HG02759 (cell line): ENCODE measurements at regions not wholly inside any gene's neighbourhood (a gene's known extent, or its start where the extent isn't known, plus 50 kb on each side); places are given as distances from the start of the nearest gene placed in this dataset.

Source experiments
- ATAC-seq: cut with Tn5 transposase; IDR thresholded peaks from one replicate; pipeline ENCODE4 v1.9.1; 2021; ENCODE audit warnings: mild to moderate bottlenecking, moderate library complexity; ENCODE audit not compliant: unreplicated experiment

GRCh38 chr17:36755586-36755985, 154.2 kb downstream of the MRM1 start:
- ATAC-seq: no peak

- no peak for ATAC-seq
These were observed 155.3 kb downstream of the MRM1 start for GRCh38 chr17:36756695-36757094.

GRCh38 chr17:36760425-36760824, 159.0 kb downstream of the MRM1 start:
- no peak for ATAC-seq

GRCh38 chr17:36761203-36761950, 160.0 kb downstream of the MRM1 start:
- no peak for ATAC-seq

GRCh38 chr17:36765436-36766043, 164.2 kb downstream of the MRM1 start:
- no peak for ATAC-seq

DNA sequence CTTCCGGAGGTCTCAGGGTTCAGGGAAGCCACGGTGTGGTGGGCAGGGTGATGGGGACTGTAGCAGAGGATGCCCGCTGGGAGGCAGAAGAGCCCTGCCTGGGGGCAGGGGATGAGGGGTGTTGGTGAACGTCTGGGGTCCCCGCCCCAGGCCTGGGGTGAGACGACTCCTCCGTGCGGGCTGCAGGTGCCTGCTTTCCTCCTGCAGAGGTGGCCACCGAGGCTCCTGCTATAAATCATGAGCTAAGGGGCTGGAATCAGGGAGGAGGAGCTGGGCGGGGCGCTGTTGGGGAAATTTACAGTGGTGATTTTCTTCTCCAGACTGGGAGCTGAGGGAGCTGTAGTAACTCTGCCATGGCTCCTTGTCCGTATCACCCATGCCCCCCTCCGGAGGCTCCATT, 167.0 kb downstream of the MRM1 start:
- ATAC-seq: no peak

- ATAC-seq: no peak
These were observed 164.2 kb upstream of the LHX1 start for GRCh38 chr17:36773039-36773438.

GRCh38 chr17:36777118-36777517, 160.2 kb upstream of the LHX1 start:
- no peak for ATAC-seq

GRCh38 chr17:36778448-36778847, 158.8 kb upstream of the LHX1 start:
- ATAC-seq: no peak

DNA sequence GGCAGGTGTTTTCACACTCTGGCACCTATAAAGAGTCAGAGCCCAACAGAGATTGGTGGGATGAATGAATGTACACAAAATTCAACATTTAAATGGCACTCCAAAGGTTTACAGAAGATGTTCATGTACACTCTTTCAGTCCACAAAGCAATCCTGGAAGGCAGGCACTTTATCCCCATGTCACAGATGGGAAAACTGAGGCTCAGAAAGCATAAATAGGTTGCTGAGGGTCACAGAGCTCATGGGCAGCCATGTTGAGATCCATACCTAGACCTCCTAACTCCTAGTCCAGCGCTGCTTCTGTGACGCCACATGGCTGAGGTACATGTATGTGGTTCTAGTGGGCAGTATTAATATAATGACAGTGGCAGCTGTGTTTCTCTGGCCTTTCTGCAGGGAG, 157.7 kb upstream of the LHX1 start:
- no peak for ATAC-seq

DNA sequence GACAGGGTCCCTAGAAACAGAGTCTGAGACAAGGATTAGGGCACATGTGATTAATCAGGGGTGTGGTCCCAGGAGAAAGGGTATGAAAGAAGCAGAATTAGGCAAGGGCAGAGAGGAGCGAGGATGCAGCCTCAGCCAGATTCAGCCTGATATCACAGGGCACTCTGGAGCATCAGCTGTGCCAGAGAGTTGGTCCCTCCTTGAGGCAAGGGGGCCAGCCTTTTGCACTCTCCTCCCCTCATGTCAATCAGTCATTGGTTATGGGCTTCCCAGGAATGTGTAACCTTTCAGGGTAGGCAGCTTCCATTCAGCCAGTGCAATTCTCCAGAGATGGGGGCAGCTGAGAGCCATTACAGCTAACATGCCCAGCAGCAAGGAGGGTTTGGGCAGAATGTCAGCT, 152.6 kb upstream of the LHX1 start:
- no peak for ATAC-seq

- ATAC-seq: no peak
These were observed 150.4 kb upstream of the LHX1 start for GRCh38 chr17:36786867-36787266.

DNA sequence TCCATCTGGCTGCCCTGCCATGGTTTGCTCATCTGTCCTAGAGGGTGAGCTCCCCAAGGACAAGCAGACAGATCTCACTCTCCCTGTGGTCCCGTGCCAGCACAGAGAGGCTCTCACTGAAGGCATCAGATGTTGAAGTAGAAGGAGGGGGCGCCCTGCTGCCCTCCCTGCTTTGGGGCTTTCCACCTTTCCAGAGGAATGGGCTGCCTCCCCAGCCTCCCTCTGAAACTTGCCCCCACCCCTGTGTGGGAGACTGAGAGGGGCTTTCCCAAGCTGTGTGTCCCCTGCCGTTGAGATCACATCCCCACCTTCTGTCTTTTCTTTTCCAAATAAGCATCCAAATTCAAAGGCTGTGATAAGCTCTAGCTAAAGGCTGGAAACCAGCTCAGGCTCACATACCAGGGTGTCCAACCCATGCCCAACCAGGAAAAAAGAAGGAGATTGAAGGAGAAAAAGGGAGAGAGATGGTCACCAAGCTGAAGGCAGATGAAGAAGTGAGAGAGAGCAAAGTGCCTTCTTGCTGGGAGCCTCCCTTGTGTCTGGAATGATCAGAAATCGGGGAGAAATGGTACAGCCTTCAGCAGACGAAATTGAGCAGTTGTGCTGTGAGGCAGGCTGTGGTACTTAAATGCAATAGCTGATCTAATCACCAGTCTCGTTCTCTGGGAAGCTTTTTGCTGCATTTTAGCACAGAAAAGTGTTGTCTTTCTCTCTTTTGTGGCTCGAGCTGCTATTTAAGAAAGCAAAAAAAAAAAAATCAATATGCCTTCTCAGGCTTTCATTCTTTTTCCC, 145.9 kb upstream of the LHX1 start:
- ATAC-seq: no peak

DNA sequence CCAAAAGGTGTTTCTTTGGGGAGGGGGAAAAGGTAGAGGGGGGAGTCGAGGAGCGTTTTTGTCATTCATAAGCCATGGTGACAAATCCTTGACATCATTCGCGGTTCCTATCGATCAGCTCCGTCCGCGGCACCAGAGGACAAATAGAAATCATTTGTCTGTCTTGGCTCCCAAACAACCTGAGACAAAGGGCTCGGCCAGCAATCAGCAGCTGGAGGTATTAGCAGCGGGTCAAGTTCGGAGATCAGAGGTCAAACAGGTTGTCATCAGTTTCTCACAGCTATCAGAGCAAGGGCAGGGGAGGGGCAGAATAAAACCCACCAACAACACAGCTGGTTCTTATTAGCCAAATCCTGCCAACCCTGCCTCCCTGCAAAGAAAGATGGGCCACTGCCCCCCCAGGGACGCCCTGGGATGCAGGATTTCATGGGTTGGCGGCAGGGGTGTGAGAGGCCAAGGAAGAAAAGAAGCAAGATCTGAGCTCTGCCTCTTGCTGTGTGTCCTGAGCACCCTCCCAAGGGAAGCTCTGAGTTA, 145.3 kb upstream of the LHX1 start:
- no peak for ATAC-seq

GRCh38 chr17:36792849-36793248, 144.4 kb upstream of the LHX1 start:
- ATAC-seq: no peak

DNA sequence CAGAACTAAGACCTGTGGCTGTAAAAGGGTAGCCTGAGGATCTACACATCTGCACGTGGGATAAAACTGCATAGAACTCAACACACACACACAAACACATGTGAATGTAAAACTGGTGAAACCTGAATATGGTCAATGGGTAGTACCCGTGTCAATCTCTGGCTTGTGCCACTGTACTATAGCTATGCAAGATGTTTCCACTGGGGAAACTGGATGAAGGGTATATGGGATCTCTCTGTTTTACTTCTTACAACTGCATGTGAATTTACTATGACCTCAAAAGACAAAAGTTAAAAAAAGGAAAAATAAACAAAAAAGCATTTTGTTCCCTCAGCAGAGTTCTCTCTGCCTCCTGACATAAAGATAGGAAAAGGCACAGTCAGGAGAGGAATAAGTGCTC, 143.3 kb upstream of the LHX1 start:
- ATAC-seq: no peak

- ATAC-seq: no peak
These were observed 129.6 kb upstream of the LHX1 start for GRCh38 chr17:36807496-36808179.

GRCh38 chr17:36808180-36808661, 129.1 kb upstream of the LHX1 start:
- ATAC-seq: no peak

GRCh38 chr17:36812762-36813161, 124.5 kb upstream of the LHX1 start:
- ATAC-seq: no peak

- ATAC-seq: no peak
These were observed 123.9 kb upstream of the LHX1 start for GRCh38 chr17:36813357-36813756.

- no peak for ATAC-seq
These were observed 123.2 kb upstream of the LHX1 start for GRCh38 chr17:36813957-36814563.
